ENCODE measurements at regions not wholly inside any gene's neighbourhood (a gene's known extent, or its start where the extent isn't known, plus 50 kb on each side); places are given as distances from the start of the nearest gene placed in this dataset.

GRCh38 chr14:71179066-71179465, 271.8 kb downstream of the PCNX1 start:
- DNase-seq (ENCODE audit: low read depth), result no peak
- H3K4me3 ChIP-seq (ENCODE audit: low read depth, low read length), result no peak overlapping the region
- TF ChIP-seq MYC (IDR thresholded peaks at IDR 0.05; ENCODE audit: low read depth, low read length) (no peak), CTCF (IDR thresholded peaks at IDR 0.05; ENCODE audit: low read depth, low read length) (no peak), MAX (IDR thresholded peaks at IDR 0.05; ENCODE audit: low read depth, low read length) (no peak), POLR2A (IDR thresholded peaks at IDR 0.05; ENCODE audit: extremely low read depth, insufficient read length) (no peak)

- no peak for DNase-seq (ENCODE audit: low read depth)
- no peak overlapping the region for H3K4me3 ChIP-seq (ENCODE audit: low read depth, low read length)
- TF ChIP-seq MYC (IDR thresholded peaks at IDR 0.05; ENCODE audit: low read depth, low read length), result no peak
- no peak for TF ChIP-seq MAX (IDR thresholded peaks at IDR 0.05; ENCODE audit: low read depth, low read length)
- TF ChIP-seq POLR2A (IDR thresholded peaks at IDR 0.05; ENCODE audit: extremely low read depth, insufficient read length), result no peak
- no peak for TF ChIP-seq CTCF (IDR thresholded peaks at IDR 0.05; ENCODE audit: low read depth, low read length)
Measured at GRCh38 chr14:71180397-71180796, 273.1 kb downstream of the PCNX1 start.

GRCh38 chr14:71181215-71182003, 274.1 kb downstream of the PCNX1 start:
- TF ChIP-seq MYC (IDR thresholded peaks at IDR 0.05; ENCODE audit: low read depth, low read length) (no peak), CTCF (IDR thresholded peaks at IDR 0.05; ENCODE audit: low read depth, low read length) (no peak), POLR2A (IDR thresholded peaks at IDR 0.05; ENCODE audit: extremely low read depth, insufficient read length) (no peak), MAX (IDR thresholded peaks at IDR 0.05; ENCODE audit: low read depth, low read length) (no peak)
- no peak for DNase-seq (ENCODE audit: low read depth)
- no peak overlapping the region for H3K4me3 ChIP-seq (ENCODE audit: low read depth, low read length)

GRCh38 chr14:71183876-71184689, 276.8 kb downstream of the PCNX1 start:
- H3K4me3 ChIP-seq (ENCODE audit: low read depth, low read length), result no peak overlapping the region
- no peak for DNase-seq (ENCODE audit: low read depth)
- TF ChIP-seq MAX (IDR thresholded peaks at IDR 0.05; ENCODE audit: low read depth, low read length) (no peak), CTCF (IDR thresholded peaks at IDR 0.05; ENCODE audit: low read depth, low read length) (no peak), MYC (IDR thresholded peaks at IDR 0.05; ENCODE audit: low read depth, low read length) (no peak), POLR2A (IDR thresholded peaks at IDR 0.05; ENCODE audit: extremely low read depth, insufficient read length) (no peak)

- TF ChIP-seq MYC (IDR thresholded peaks at IDR 0.05; ENCODE audit: low read depth, low read length) (no peak), MAX (IDR thresholded peaks at IDR 0.05; ENCODE audit: low read depth, low read length) (no peak)
- H3K4me3 ChIP-seq (ENCODE audit: low read depth, low read length), result no peak overlapping the region
- no peak for DNase-seq (ENCODE audit: low read depth)
Measured at GRCh38 chr14:71185637-71186036, 278.4 kb downstream of the PCNX1 start.

Measured in NB4 (cell line).